ENCODE measurements at regions not wholly inside any gene's neighbourhood (a gene's known extent, or its start where the extent isn't known, plus 50 kb on each side); places are given as distances from the start of the nearest gene placed in this dataset.
"Not testable (repeated sequence)": the region's sequence is repeated elsewhere in the genome, so short reads cannot be mapped to it uniquely, and the experiment has no call there.

GRCh38 chr5:152058267-152058666 is 133.6 kb upstream of the GLRA1 start:
- DNase-seq (ENCODE audit: extremely low spot score, unreplicated experiment): no peak
- Mint-ChIP-seq H3K27ac (ENCODE audit: unreplicated experiment) (no peak overlapping the region), H3K27me3 (ENCODE audit: unreplicated experiment) (no peaks in the 10 kb centered on the region), H3K36me3 (ENCODE audit: unreplicated experiment) (no peaks in the 10 kb centered on the region), H3K9me3 (ENCODE audit: unreplicated experiment) (no peaks in the 10 kb centered on the region), H3K4me3 (ENCODE audit: unreplicated experiment) (no peak overlapping the region), H3K4me1 (ENCODE audit: unreplicated experiment) (no peaks in the 10 kb centered on the region)
- TF ChIP-seq CTCF (IDR thresholded peaks at IDR 0.05): no peak

GRCh38 chr5:152056931-152057330 is 132.3 kb upstream of the GLRA1 start:
- H3K36me3 Mint-ChIP-seq (ENCODE audit: unreplicated experiment): no peaks in the 10 kb centered on the region
- DNase-seq (ENCODE audit: extremely low spot score, unreplicated experiment): no peak
- peaks cover 5% of the 10 kb centered on the region for H3K4me1 Mint-ChIP-seq (ENCODE audit: unreplicated experiment)
- no peaks in the 10 kb centered on the region for H3K9me3 Mint-ChIP-seq (ENCODE audit: unreplicated experiment)
- TF ChIP-seq CTCF (IDR thresholded peaks at IDR 0.05): no peak
- H3K27me3 Mint-ChIP-seq (ENCODE audit: unreplicated experiment): no peaks in the 10 kb centered on the region
- no peak overlapping the region for H3K27ac Mint-ChIP-seq (ENCODE audit: unreplicated experiment)
- H3K4me3 Mint-ChIP-seq (ENCODE audit: unreplicated experiment): no peak overlapping the region

- H3K27me3 Mint-ChIP-seq (ENCODE audit: unreplicated experiment): no peaks in the 10 kb centered on the region
- no peaks in the 10 kb centered on the region for H3K36me3 Mint-ChIP-seq (ENCODE audit: unreplicated experiment)
- H3K4me1 Mint-ChIP-seq (ENCODE audit: unreplicated experiment): peaks cover 5% of the 10 kb centered on the region
- DNase-seq (ENCODE audit: extremely low spot score, unreplicated experiment): no peak
- H3K4me3 Mint-ChIP-seq (ENCODE audit: unreplicated experiment): no peak overlapping the region
- no peak for TF ChIP-seq CTCF (IDR thresholded peaks at IDR 0.05)
- H3K27ac Mint-ChIP-seq (ENCODE audit: unreplicated experiment): no peak overlapping the region
- H3K9me3 Mint-ChIP-seq (ENCODE audit: unreplicated experiment): peaks cover 17% of the 10 kb centered on the region
Measured at GRCh38 chr5:152052470-152052869, 127.8 kb upstream of the GLRA1 start.

GRCh38 chr5:152051499-152052454 is 127.1 kb upstream of the GLRA1 start:
- Mint-ChIP-seq H3K36me3 (ENCODE audit: unreplicated experiment) (no peaks in the 10 kb centered on the region), H3K27me3 (ENCODE audit: unreplicated experiment) (no peaks in the 10 kb centered on the region), H3K4me3 (ENCODE audit: unreplicated experiment) (no peak overlapping the region), H3K27ac (ENCODE audit: unreplicated experiment) (no peak overlapping the region), H3K4me1 (ENCODE audit: unreplicated experiment) (peaks cover 5% of the 10 kb centered on the region), H3K9me3 (ENCODE audit: unreplicated experiment) (peaks cover 17% of the 10 kb centered on the region)
- DNase-seq (ENCODE audit: extremely low spot score, unreplicated experiment): no peak
- TF ChIP-seq CTCF (IDR thresholded peaks at IDR 0.05): no peak

- Mint-ChIP-seq H3K9me3 (ENCODE audit: unreplicated experiment) (peaks cover 17% of the 10 kb centered on the region), H3K27ac (ENCODE audit: unreplicated experiment) (no peak overlapping the region), H3K36me3 (ENCODE audit: unreplicated experiment) (no peaks in the 10 kb centered on the region), H3K27me3 (ENCODE audit: unreplicated experiment) (no peaks in the 10 kb centered on the region), H3K4me1 (ENCODE audit: unreplicated experiment) (no peaks in the 10 kb centered on the region), H3K4me3 (ENCODE audit: unreplicated experiment) (no peak overlapping the region)
- TF ChIP-seq CTCF (IDR thresholded peaks at IDR 0.05): no peak
- DNase-seq (ENCODE audit: extremely low spot score, unreplicated experiment): no peak
Measured at GRCh38 chr5:152046361-152046760, 121.7 kb upstream of the GLRA1 start.

- H3K9me3 Mint-ChIP-seq (ENCODE audit: unreplicated experiment); H3K27me3 Mint-ChIP-seq (ENCODE audit: unreplicated experiment); H3K4me3 Mint-ChIP-seq (ENCODE audit: unreplicated experiment); DNase-seq (ENCODE audit: extremely low spot score, unreplicated experiment); H3K27ac Mint-ChIP-seq (ENCODE audit: unreplicated experiment); H3K36me3 Mint-ChIP-seq (ENCODE audit: unreplicated experiment); H3K4me1 Mint-ChIP-seq (ENCODE audit: unreplicated experiment): not testable (repeated sequence)
Measured at GRCh38 chr5:152038856-152039255, 114.2 kb upstream of the GLRA1 start.

GRCh38 chr5:152026328-152027024 is 101.8 kb upstream of the GLRA1 start:
- not testable (repeated sequence) for H3K4me1 Mint-ChIP-seq (ENCODE audit: unreplicated experiment); H3K9me3 Mint-ChIP-seq (ENCODE audit: unreplicated experiment); DNase-seq (ENCODE audit: extremely low spot score, unreplicated experiment); H3K27me3 Mint-ChIP-seq (ENCODE audit: unreplicated experiment); H3K4me3 Mint-ChIP-seq (ENCODE audit: unreplicated experiment); H3K27ac Mint-ChIP-seq (ENCODE audit: unreplicated experiment); H3K36me3 Mint-ChIP-seq (ENCODE audit: unreplicated experiment)

Data from osteocyte (in vitro differentiated cells).